Liver (tissue), 3 donors: ENCODE measurements at regions not wholly inside any gene's neighbourhood (a gene's known extent, or its start where the extent isn't known, plus 50 kb on each side); places are given as distances from the start of the nearest gene placed in this dataset.

Experiments
- CTCF ChIP-seq: fragments of 150-350 bp; IDR thresholded peaks from 2 replicates; pipeline ENCODE4 v1.5.1; 2017; ENCODE audit warnings: improper control_type of control experiment, low read depth, low read length; ENCODE audit not compliant: missing input control
- MAX ChIP-seq: IDR thresholded peaks from 2 replicates; pipeline ENCODE4 v1.6.1; 2016; ENCODE audit warnings: antibody characterized with exemption
- TAF1 ChIP-seq: conservative IDR thresholded peaks from 2 replicates; pipeline ENCODE4 v1.6.1; 2016; ENCODE audit warnings: antibody characterized with exemption, mild to moderate bottlenecking
- donor health status: healthy.
- donor health status: healthy.

GRCh38 chr15:92840149-92840548 is 60.0 kb upstream of the CHD2 start:
- TF ChIP-seq CTCF, result no peak
- no peak for TF ChIP-seq MAX
- no peak for TF ChIP-seq TAF1
